CD14-positive monocyte (primary cell): ENCODE measurements at regions not wholly inside any gene's neighbourhood (a gene's known extent, or its start where the extent isn't known, plus 50 kb on each side); places are given as distances from the start of the nearest gene placed in this dataset.

Experiments
- DNase-seq, 3 donors: peaks; one replicate each; pipeline ENCODE4 v3.0.0-alpha.2; 2011 to 2022
- H2AFZ ChIP-seq: 2 replicates; pipeline ENCODE4 v1.6.0; 2012; ENCODE audit warnings: mild to moderate bottlenecking, low read depth, low read length, inconsistent platforms; ENCODE audit not compliant: insufficient read depth, poor library complexity, severe bottlenecking
- H3K27ac ChIP-seq, 2 donors: 1 replicate in 1 of 2; 2 replicates in 1 of 2; pipeline ENCODE4 v1.5.1; 2012 to 2013; ENCODE audit warnings: low read length in 2 of 2, control low read depth in 1 of 2, inconsistent platforms in 1 of 2, low read depth in 1 of 2, mild to moderate bottlenecking in 1 of 2
- H3K27me3 ChIP-seq, 2 donors: one replicate each; pipeline versions ENCODE4 v1.6.0 to v1.6.1; 2011 to 2013; ENCODE audit warnings: low read length in 2 of 2; ENCODE audit not compliant: control insufficient read depth in 2 of 2, insufficient read depth in 2 of 2
- H3K36me3 ChIP-seq, 2 donors: replicated peaks in 1 of 2; 1 replicate in 1 of 2; 2 replicates in 1 of 2; pipeline versions ENCODE4 v1.5.1 to v1.6.1; 2012 to 2013; ENCODE audit warnings: low read length in 2 of 2, control low read depth in 1 of 2, inconsistent platforms in 1 of 2, mild to moderate bottlenecking in 1 of 2; ENCODE audit not compliant: insufficient read depth in 2 of 2, control insufficient read depth in 1 of 2
- H3K4me1 ChIP-seq, 2 donors: 1 replicate in 1 of 2; 2 replicates in 1 of 2; pipeline versions ENCODE4 v1.5.1 to v1.6.1; 2012 to 2013; ENCODE audit warnings: low read length in 2 of 2, control low read depth in 1 of 2, inconsistent platforms in 1 of 2, mild to moderate bottlenecking in 1 of 2, moderate library complexity in 1 of 2; ENCODE audit not compliant: insufficient read depth in 2 of 2, control insufficient read depth in 1 of 2
- H3K4me2 ChIP-seq: replicated peaks from 2 replicates; pipeline ENCODE3; 2012; ENCODE audit warnings: low read length, moderate library complexity, mild to moderate bottlenecking; ENCODE audit not compliant: poor library complexity, severe bottlenecking; ENCODE audit errors: extremely low read depth
- H3K4me3 ChIP-seq, 3 experiments: fragments of 200-600 bp in 1 of 3; sonication (generic) in 1 of 3; replicated peaks in 1 of 3; 1 replicate in 2 of 3; 2 replicates in 1 of 3; pipeline ENCODE4 v1.5.1; 2011 to 2013; ENCODE audit warnings: low read length in 3 of 3, mild to moderate bottlenecking in 3 of 3, control low read depth in 2 of 3, low read depth in 2 of 3, inconsistent platforms in 1 of 3, moderate library complexity in 1 of 3
- H3K79me2 ChIP-seq: 2 replicates; pipeline ENCODE4 v1.6.0; 2012; ENCODE audit warnings: mild to moderate bottlenecking, control low read depth, inconsistent platforms, low read length, moderate library complexity; ENCODE audit not compliant: insufficient read depth
- H3K9ac ChIP-seq: 2 replicates; pipeline ENCODE4 v1.6.0; 2017; ENCODE audit warnings: low read length, mild to moderate bottlenecking; ENCODE audit not compliant: insufficient read depth, poor library complexity, severe bottlenecking
- H3K9me3 ChIP-seq, 2 donors: replicated peaks in 1 of 2; 1 replicate in 1 of 2; 2 replicates in 1 of 2; pipeline versions ENCODE4 v1.5.1 to v1.6.1; 2012 to 2013; ENCODE audit warnings: low read length in 2 of 2, control low read depth in 1 of 2; ENCODE audit not compliant: control insufficient read depth in 1 of 2, insufficient read depth in 1 of 2
- H4K20me1 ChIP-seq: 2 replicates; pipeline ENCODE4 v1.6.0; 2012; ENCODE audit warnings: mild to moderate bottlenecking, low read length, control low read depth, moderate library complexity; ENCODE audit not compliant: insufficient read depth
- H3K27ac Mint-ChIP-seq, 7 donors: one replicate each; pipeline ENCODE4 v1.8.0; 2020; ENCODE audit warnings: mild to moderate bottlenecking in 7 of 7, mixed read lengths in 7 of 7, moderate library complexity in 6 of 7, inconsistent platforms in 2 of 7
- H3K27me3 Mint-ChIP-seq, 3 donors: one replicate each; pipeline ENCODE4 v1.8.0; 2021 to 2022; ENCODE audit warnings: low read depth in 3 of 3, mild to moderate bottlenecking in 3 of 3, mixed read lengths in 3 of 3, moderate library complexity in 3 of 3, inconsistent platforms in 1 of 3
- H3K36me3 Mint-ChIP-seq, 2 donors: one replicate each; pipeline ENCODE4 v1.8.0; 2020; ENCODE audit warnings: mixed read lengths in 2 of 2, inconsistent platforms in 1 of 2, mild to moderate bottlenecking in 1 of 2
- H3K4me1 Mint-ChIP-seq: one replicate; pipeline ENCODE4 v1.8.0; 2020; ENCODE audit warnings: mild to moderate bottlenecking, mixed read lengths
- H3K4me3 Mint-ChIP-seq, 2 donors: one replicate each; pipeline ENCODE4 v1.8.0; 2020; ENCODE audit warnings: mild to moderate bottlenecking in 2 of 2, mixed read lengths in 2 of 2, moderate library complexity in 1 of 2
- H3K9me3 Mint-ChIP-seq, 7 donors: one replicate each; pipeline ENCODE4 v1.8.0; 2020 to 2022; ENCODE audit warnings: mixed read lengths in 7 of 7, mild to moderate bottlenecking in 6 of 7, moderate library complexity in 6 of 7, inconsistent platforms in 2 of 7
- WGBS: methylation state at CpG from one replicate; pipeline ENCODE4 v1.1.5; 2013; ENCODE audit warnings: missing lambda C conversion rate; ENCODE audit not compliant: insufficient coverage; 5-methylcytosine and 5-hydroxymethylcytosine counted together
- intact Hi-C, 2 donors: fragments of 100-400 bp; cut with micrococcal nuclease; formaldehyde crosslinking; loops; one replicate each; pipeline versions ENCODE4 v1.15.0 to v1.15.1; 2023
- TF ChIP-seq, protein P1 (sequence below): fragments of 200-600 bp; IDR thresholded peaks from one replicate; pipeline ENCODE4 v1.8.0; 2022; ENCODE audit warnings: antibody characterized with exemption, mild to moderate bottlenecking

DNA sequence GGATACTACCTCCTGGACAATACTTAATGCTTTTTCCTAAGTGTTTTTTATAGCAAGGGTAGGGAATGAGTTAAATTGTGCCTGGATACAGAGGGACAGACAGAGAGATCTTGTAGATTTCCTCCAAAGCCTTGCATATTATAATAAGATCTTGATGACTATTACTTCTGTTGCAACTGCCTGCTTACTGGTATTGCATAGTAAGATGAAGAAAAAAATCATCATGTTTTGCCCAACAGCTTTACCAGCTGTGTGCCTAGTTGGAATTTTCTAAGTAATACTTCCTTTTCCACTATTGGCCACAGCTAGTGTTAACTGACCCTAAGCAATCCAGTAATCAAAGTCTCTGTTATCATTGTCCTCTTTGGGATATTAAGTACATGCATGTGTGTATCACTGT lies 139.0 kb downstream of the DCK start:
- H4K20me1 ChIP-seq, result no peaks in the 10 kb centered on the region
- Mint-ChIP-seq H3K4me3 (no peak overlapping the region), H3K9me3 (peaks cover 0 to 4% (median 0%) of the 10 kb centered on the region in 7 donors), H3K27ac (no peak overlapping the region), H3K27me3 (no peaks in the 10 kb centered on the region), H3K36me3 (no peaks in the 10 kb centered on the region), H3K4me1 (no peaks in the 10 kb centered on the region)
- H3K36me3 ChIP-seq, result no peaks in the 10 kb centered on the region
- no peak for DNase-seq
- intact Hi-C loops, result no loop called here
- no peak overlapping the region for H3K4me3 ChIP-seq
- no peak overlapping the region for H3K27ac ChIP-seq
- no peak overlapping the region for H2AFZ ChIP-seq
- no peak overlapping the region for H3K4me2 ChIP-seq
- H3K9me3 ChIP-seq, result no peaks in the 10 kb centered on the region
- TF ChIP-seq, protein P1, sequence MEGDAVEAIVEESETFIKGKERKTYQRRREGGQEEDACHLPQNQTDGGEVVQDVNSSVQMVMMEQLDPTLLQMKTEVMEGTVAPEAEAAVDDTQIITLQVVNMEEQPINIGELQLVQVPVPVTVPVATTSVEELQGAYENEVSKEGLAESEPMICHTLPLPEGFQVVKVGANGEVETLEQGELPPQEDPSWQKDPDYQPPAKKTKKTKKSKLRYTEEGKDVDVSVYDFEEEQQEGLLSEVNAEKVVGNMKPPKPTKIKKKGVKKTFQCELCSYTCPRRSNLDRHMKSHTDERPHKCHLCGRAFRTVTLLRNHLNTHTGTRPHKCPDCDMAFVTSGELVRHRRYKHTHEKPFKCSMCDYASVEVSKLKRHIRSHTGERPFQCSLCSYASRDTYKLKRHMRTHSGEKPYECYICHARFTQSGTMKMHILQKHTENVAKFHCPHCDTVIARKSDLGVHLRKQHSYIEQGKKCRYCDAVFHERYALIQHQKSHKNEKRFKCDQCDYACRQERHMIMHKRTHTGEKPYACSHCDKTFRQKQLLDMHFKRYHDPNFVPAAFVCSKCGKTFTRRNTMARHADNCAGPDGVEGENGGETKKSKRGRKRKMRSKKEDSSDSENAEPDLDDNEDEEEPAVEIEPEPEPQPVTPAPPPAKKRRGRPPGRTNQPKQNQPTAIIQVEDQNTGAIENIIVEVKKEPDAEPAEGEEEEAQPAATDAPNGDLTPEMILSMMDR, result no peak
- H3K9ac ChIP-seq, result no peak overlapping the region
- H3K4me1 ChIP-seq, result no peaks in the 10 kb centered on the region
- H3K79me2 ChIP-seq, result no peaks in the 10 kb centered on the region
- H3K27me3 ChIP-seq, result no peaks in the 10 kb centered on the region

- H4K20me1 ChIP-seq, result no peaks in the 10 kb centered on the region
- intact Hi-C loops, result no loop called here
- peaks cover 0 to 2% (median 0%) of the 10 kb centered on the region in 7 donors for H3K9me3 Mint-ChIP-seq
These were observed 140.0 kb downstream of the DCK start for GRCh38 chr4:71133491-71133890.

More at GRCh38 chr4:71133491-71133890, 140.0 kb downstream of the DCK start:
- Mint-ChIP-seq H3K36me3 (no peaks in the 10 kb centered on the region), H3K4me3 (no peak overlapping the region), H3K27ac (no peak overlapping the region), H3K4me1 (no peaks in the 10 kb centered on the region), H3K27me3 (peaks cover 0 to under 1% (median 0%) of the 10 kb centered on the region in 3 donors)
- H3K4me3 ChIP-seq, result no peak overlapping the region
- H3K9me3 ChIP-seq, result no peaks in the 10 kb centered on the region
- H3K27ac ChIP-seq, result no peak overlapping the region
- WGBS, result 93% methylated on average over 6 of the region's 6 CpGs
- TF ChIP-seq, protein P1, result no peak
- H3K36me3 ChIP-seq, result no peaks in the 10 kb centered on the region
- H3K27me3 ChIP-seq, result no peaks in the 10 kb centered on the region
- H3K79me2 ChIP-seq, result no peaks in the 10 kb centered on the region
- no peaks in the 10 kb centered on the region for H3K4me1 ChIP-seq
- H3K9ac ChIP-seq, result no peak overlapping the region
- no peak overlapping the region for H3K4me2 ChIP-seq
- no peak for DNase-seq
- H2AFZ ChIP-seq, result no peak overlapping the region
